Testis (tissue), 2 donors: ENCODE measurements at regions not wholly inside any gene's neighbourhood (a gene's known extent, or its start where the extent isn't known, plus 50 kb on each side); places are given as distances from the start of the nearest gene placed in this dataset.

ENCODE experiments used
- DNase-seq: peaks from one replicate; pipeline ENCODE4 v3.0.0-alpha.2; 2019
- H3K27ac ChIP-seq, 2 donors: fragments of 200-600 bp; sonication (generic); one replicate each; pipeline ENCODE4 v1.5.1; 2019
- H3K27me3 ChIP-seq: fragments of 200-600 bp; sonication (generic); one replicate; pipeline ENCODE4 v1.5.1; 2019
- H3K36me3 ChIP-seq: fragments of 200-600 bp; sonication (generic); one replicate; pipeline ENCODE4 v1.5.1; 2017; ENCODE audit warnings: low read depth; ENCODE audit errors: missing control alignments
- H3K4me1 ChIP-seq: fragments of 200-600 bp; sonication (generic); one replicate; pipeline ENCODE4 v1.5.1; 2019
- H3K4me3 ChIP-seq, 2 donors: fragments of 200-600 bp; sonication (generic); one replicate each; pipeline ENCODE4 v1.5.1; 2017 to 2019
- H3K9me3 ChIP-seq: fragments of 200-600 bp; sonication (generic); one replicate; pipeline ENCODE4 v1.5.1; 2017
- POLR2A ChIP-seq: fragments of 450-650 bp; IDR thresholded peaks from one replicate; pipeline ENCODE4 v1.6.1; 2017; ENCODE audit warnings: antibody characterized with exemption, mild to moderate bottlenecking, moderate library complexity
- WGBS, 2 donors: methylation state at CpG; one replicate each; pipeline ENCODE4 v1.1.5; 2018; 5-methylcytosine and 5-hydroxymethylcytosine counted together
- intact Hi-C: fragments of 100-400 bp; cut with DNase I; formaldehyde crosslinking; loops from one replicate; pipeline ENCODE4 v1.15.1; 2023; ENCODE audit warnings: low total_unique reads
- TF ChIP-seq, protein P1 (sequence below), 3 experiments: fragments of 450-650 bp in 2 of 3; fragments of 200-600 bp in 1 of 3; sonication (generic) in 1 of 3; IDR thresholded peaks; one replicate each; pipeline ENCODE4 v1.5.1; 2016 to 2019; ENCODE audit warnings: antibody characterized with exemption in 3 of 3, mild to moderate bottlenecking in 2 of 3, moderate library complexity in 1 of 3

GRCh38 chr10:112871021-112871420, 79.0 kb upstream of the TCF7L2 start:
- Histone ChIP-seq H3K4me1 (no peaks in the 10 kb centered on the region), H3K9me3 (no peaks in the 10 kb centered on the region), H3K27me3 (no peaks in the 10 kb centered on the region), H3K36me3 (no peaks in the 10 kb centered on the region), H3K4me3 (no peak overlapping the region), H3K27ac (no peak overlapping the region)
- intact Hi-C loops, result no loop called here
- WGBS, 2 donors, result 86 to 88% methylated on average over 1 of the region's 1 CpG
- DNase-seq, result no peak
- TF ChIP-seq, protein P1, sequence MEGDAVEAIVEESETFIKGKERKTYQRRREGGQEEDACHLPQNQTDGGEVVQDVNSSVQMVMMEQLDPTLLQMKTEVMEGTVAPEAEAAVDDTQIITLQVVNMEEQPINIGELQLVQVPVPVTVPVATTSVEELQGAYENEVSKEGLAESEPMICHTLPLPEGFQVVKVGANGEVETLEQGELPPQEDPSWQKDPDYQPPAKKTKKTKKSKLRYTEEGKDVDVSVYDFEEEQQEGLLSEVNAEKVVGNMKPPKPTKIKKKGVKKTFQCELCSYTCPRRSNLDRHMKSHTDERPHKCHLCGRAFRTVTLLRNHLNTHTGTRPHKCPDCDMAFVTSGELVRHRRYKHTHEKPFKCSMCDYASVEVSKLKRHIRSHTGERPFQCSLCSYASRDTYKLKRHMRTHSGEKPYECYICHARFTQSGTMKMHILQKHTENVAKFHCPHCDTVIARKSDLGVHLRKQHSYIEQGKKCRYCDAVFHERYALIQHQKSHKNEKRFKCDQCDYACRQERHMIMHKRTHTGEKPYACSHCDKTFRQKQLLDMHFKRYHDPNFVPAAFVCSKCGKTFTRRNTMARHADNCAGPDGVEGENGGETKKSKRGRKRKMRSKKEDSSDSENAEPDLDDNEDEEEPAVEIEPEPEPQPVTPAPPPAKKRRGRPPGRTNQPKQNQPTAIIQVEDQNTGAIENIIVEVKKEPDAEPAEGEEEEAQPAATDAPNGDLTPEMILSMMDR (IDR thresholded peaks at IDR 0.05), result no peak
- no peak for TF ChIP-seq POLR2A

DNA sequence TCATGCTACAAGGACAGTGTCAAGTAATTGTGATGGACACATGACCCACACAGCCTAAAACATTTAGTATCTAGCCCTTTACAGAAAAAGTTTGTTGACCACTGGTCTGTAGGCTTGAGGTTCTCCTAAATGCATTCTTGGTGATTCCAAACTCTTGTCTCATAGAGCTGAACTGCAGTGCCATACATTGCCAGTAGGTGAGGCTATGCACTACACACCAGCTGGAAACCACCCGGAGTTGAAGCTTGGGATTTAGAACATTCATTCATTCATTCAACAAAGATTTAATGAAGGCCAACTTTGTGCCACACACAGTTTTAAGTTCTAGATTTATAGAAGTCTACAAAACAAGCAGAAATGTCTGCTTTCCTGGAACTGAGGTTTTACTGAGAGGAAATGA, 77.3 kb upstream of the TCF7L2 start:
- DNase-seq, result no peak
- no peaks in the 10 kb centered on the region for H3K9me3 ChIP-seq
- H3K4me1 ChIP-seq, result no peaks in the 10 kb centered on the region
- no peaks in the 10 kb centered on the region for H3K27me3 ChIP-seq
- intact Hi-C loops, result no loop called here
- WGBS, 2 donors, result 88 to 94% methylated on average over 1 of the region's 1 CpG
- no peak for TF ChIP-seq POLR2A
- TF ChIP-seq, protein P1 (IDR thresholded peaks at IDR 0.05), result peak in 1 of 3 experiments; percentile 25
- no peak overlapping the region for H3K4me3 ChIP-seq
- no peak overlapping the region for H3K27ac ChIP-seq
- H3K36me3 ChIP-seq, result no peaks in the 10 kb centered on the region

GRCh38 chr10:112873541-112873940, 76.5 kb upstream of the TCF7L2 start:
- Histone ChIP-seq H3K27ac (no peak overlapping the region), H3K27me3 (no peaks in the 10 kb centered on the region), H3K9me3 (no peaks in the 10 kb centered on the region), H3K4me1 (no peaks in the 10 kb centered on the region), H3K4me3 (no peak overlapping the region), H3K36me3 (no peaks in the 10 kb centered on the region)
- DNase-seq, result no peak
- WGBS, 2 donors, result 88 to 92% methylated on average over 1 of the region's 1 CpG
- no peak for TF ChIP-seq POLR2A
- TF ChIP-seq, protein P1 (IDR thresholded peaks at IDR 0.05), result no peak
- intact Hi-C loops, result no loop called here

DNA sequence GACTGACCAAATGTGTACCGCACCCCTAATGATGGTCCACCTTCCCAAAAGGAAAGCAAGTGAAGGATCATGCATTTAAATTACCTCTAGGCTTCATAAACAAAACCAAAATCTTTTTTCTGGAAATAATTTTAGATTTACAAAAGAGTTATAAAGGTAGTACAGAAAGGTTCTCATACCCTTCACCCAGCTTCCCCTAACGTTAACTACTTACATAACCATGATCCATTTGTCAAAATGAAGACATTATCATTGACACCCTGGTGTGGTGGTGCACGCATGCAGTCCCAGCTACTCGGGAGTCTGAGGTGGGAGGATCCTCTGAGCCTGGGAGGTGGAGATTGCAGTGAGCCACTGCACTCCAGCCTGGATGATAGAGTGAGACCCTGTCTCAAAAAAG, 75.1 kb upstream of the TCF7L2 start:
- DNase-seq, result no peak
- Histone ChIP-seq H3K27me3 (no peaks in the 10 kb centered on the region), H3K9me3 (no peaks in the 10 kb centered on the region), H3K4me1 (no peaks in the 10 kb centered on the region), H3K27ac (no peak overlapping the region), H3K4me3 (no peak overlapping the region), H3K36me3 (no peaks in the 10 kb centered on the region)
- WGBS, 2 donors, result 91 to 96% methylated on average over 4 of the region's 4 CpGs
- TF ChIP-seq POLR2A, result no peak
- TF ChIP-seq, protein P1 (IDR thresholded peaks at IDR 0.05), result no peak
- intact Hi-C loops, result no loop called here

DNA sequence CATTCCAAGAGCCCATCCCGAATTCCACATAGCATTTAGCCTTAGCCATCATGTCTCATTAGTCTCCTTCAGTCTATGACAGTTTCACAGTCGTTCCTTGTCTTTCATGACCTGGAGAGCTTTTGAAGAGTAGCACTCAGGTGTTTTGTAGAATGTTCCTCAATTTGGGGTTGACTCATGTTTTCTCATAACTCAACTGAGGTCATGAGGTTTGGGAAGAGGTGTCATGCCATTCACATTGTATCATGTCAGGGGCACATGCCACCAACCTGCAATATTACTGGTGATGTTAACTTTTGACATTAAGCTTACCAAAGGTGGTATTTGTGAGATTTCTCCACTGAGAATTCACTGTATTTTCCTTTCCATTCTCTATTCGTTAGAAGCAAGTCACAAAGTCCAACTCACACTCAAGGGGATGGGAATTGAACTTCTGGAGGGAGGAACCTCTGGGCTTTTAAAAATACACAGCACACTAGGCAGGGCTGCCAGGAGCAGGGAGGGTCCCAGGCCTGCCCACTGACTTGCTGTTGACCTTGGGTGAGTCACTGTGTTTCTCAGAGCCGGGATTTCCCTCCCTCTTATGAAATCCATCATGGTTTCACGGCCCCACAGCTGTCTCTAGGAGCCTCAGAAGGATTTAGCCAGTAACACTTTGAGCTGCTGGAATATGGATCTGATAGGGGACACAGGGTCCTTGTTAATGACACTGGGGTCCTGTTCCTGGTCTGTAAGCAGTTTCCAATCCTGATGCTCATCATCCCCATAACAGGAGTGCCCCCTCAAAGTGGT, 74.4 kb upstream of the TCF7L2 start:
- Histone ChIP-seq H3K36me3 (no peaks in the 10 kb centered on the region), H3K9me3 (no peaks in the 10 kb centered on the region), H3K27ac (no peak overlapping the region), H3K27me3 (no peaks in the 10 kb centered on the region), H3K4me1 (no peaks in the 10 kb centered on the region), H3K4me3 (no peak overlapping the region)
- WGBS, 2 donors, result 59 to 62% methylated on average over 5 of the region's 5 CpGs
- no peak for DNase-seq
- intact Hi-C loops, result no loop called here
- TF ChIP-seq, protein P1 (IDR thresholded peaks at IDR 0.05), result no peak
